ENCODE measurements at regions not wholly inside any gene's neighbourhood (a gene's known extent, or its start where the extent isn't known, plus 50 kb on each side); places are given as distances from the start of the nearest gene placed in this dataset.

GRCh38 chr6:15734118-15734897, 71.5 kb upstream of the DTNBP1 start:
- TF ChIP-seq CTCF (IDR thresholded peaks at IDR 0.05; ENCODE audit: insufficient read depth, low read length, severe bottlenecking): no peak
- H3K27me3 ChIP-seq (ENCODE audit: control insufficient read depth, insufficient read depth, low read length): peaks cover 7% of the 10 kb centered on the region

GRCh38 chr6:15730922-15731321, 68.1 kb upstream of the DTNBP1 start:
- DNase-seq (ENCODE audit: low read depth) (no peak), FAIRE-seq (no peak)
- Histone ChIP-seq H3K27me3 (ENCODE audit: control insufficient read depth, insufficient read depth, low read length) (peaks cover 7% of the 10 kb centered on the region), H3K4me3 (ENCODE audit: low read depth, low read length) (no peak overlapping the region), H3K36me3 (ENCODE audit: control insufficient read depth, insufficient read depth, low read length) (no peaks in the 10 kb centered on the region)
- no peak for TF ChIP-seq CTCF (IDR thresholded peaks at IDR 0.05; ENCODE audit: insufficient read depth, low read length, severe bottlenecking)

More at GRCh38 chr6:15734118-15734897, 71.5 kb upstream of the DTNBP1 start:
- FAIRE-seq: no peak
- H3K36me3 ChIP-seq (ENCODE audit: control insufficient read depth, insufficient read depth, low read length): no peaks in the 10 kb centered on the region
- H3K4me3 ChIP-seq (ENCODE audit: low read depth, low read length): no peak overlapping the region
- DNase-seq (ENCODE audit: low read depth): peak; percentile 20

GRCh38 chr6:15730442-15730841, 67.6 kb upstream of the DTNBP1 start:
- peaks cover 7% of the 10 kb centered on the region for H3K27me3 ChIP-seq (ENCODE audit: control insufficient read depth, insufficient read depth, low read length)
- FAIRE-seq (no peak), DNase-seq (ENCODE audit: low read depth) (no peak)
- no peak for TF ChIP-seq CTCF (IDR thresholded peaks at IDR 0.05; ENCODE audit: insufficient read depth, low read length, severe bottlenecking)
- H3K36me3 ChIP-seq (ENCODE audit: control insufficient read depth, insufficient read depth, low read length): no peaks in the 10 kb centered on the region
- no peak overlapping the region for H3K4me3 ChIP-seq (ENCODE audit: low read depth, low read length)

GRCh38 chr6:15722731-15723130, 59.9 kb upstream of the DTNBP1 start:
- no peak for TF ChIP-seq CTCF (IDR thresholded peaks at IDR 0.05; ENCODE audit: insufficient read depth, low read length, severe bottlenecking)
- Histone ChIP-seq H3K4me3 (ENCODE audit: low read depth, low read length) (no peak overlapping the region), H3K27me3 (ENCODE audit: control insufficient read depth, insufficient read depth, low read length) (no peaks in the 10 kb centered on the region), H3K36me3 (ENCODE audit: control insufficient read depth, insufficient read depth, low read length) (no peaks in the 10 kb centered on the region)
- no peak for FAIRE-seq
- DNase-seq (ENCODE audit: low read depth): no peak

GRCh38 chr6:15716889-15717288, 54.1 kb upstream of the DTNBP1 start:
- no peak for FAIRE-seq
- Histone ChIP-seq H3K27me3 (ENCODE audit: control insufficient read depth, insufficient read depth, low read length) (no peaks in the 10 kb centered on the region), H3K4me3 (ENCODE audit: low read depth, low read length) (no peak overlapping the region), H3K36me3 (ENCODE audit: control insufficient read depth, insufficient read depth, low read length) (no peaks in the 10 kb centered on the region)
- no peak for TF ChIP-seq CTCF (IDR thresholded peaks at IDR 0.05; ENCODE audit: insufficient read depth, low read length, severe bottlenecking)
- DNase-seq (ENCODE audit: low read depth): no peak

GRCh38 chr6:15715851-15716250, 53.0 kb upstream of the DTNBP1 start:
- no peaks in the 10 kb centered on the region for H3K27me3 ChIP-seq (ENCODE audit: control insufficient read depth, insufficient read depth, low read length)
- FAIRE-seq (no peak), DNase-seq (ENCODE audit: low read depth) (peak; percentile 57)
- no peak for TF ChIP-seq CTCF (IDR thresholded peaks at IDR 0.05; ENCODE audit: insufficient read depth, low read length, severe bottlenecking)
- H3K4me3 ChIP-seq (ENCODE audit: low read depth, low read length): no peak overlapping the region
- no peaks in the 10 kb centered on the region for H3K36me3 ChIP-seq (ENCODE audit: control insufficient read depth, insufficient read depth, low read length)

Measured in bronchial epithelial cell (primary cell).